Left ventricle myocardium inferior (tissue), 1 donor: ENCODE measurements at regions not wholly inside any gene's neighbourhood (a gene's known extent, or its start where the extent isn't known, plus 50 kb on each side); places are given as distances from the start of the nearest gene placed in this dataset.

Experiments used
- DNase-seq: peaks from one replicate; pipeline ENCODE4 v3.0.0-alpha.2; 2020
- H3K27ac ChIP-seq: fragments of 200-600 bp; replicated peaks from 2 replicates; pipeline ENCODE4 v1.8.0; 2021
- H3K27me3 ChIP-seq: fragments of 200-600 bp; 2 replicates; pipeline ENCODE4 v1.8.0; 2021; ENCODE audit warnings: low read depth
- H3K36me3 ChIP-seq: fragments of 200-600 bp; 2 replicates; pipeline ENCODE4 v1.8.0; 2021
- H3K4me1 ChIP-seq: fragments of 200-600 bp; 2 replicates; pipeline ENCODE4 v1.8.0; 2021
- H3K4me3 ChIP-seq: fragments of 200-600 bp; 2 replicates; pipeline ENCODE4 v1.8.0; 2021; ENCODE audit warnings: mild to moderate bottlenecking, moderate library complexity
- H3K9me3 ChIP-seq: fragments of 200-600 bp; replicated peaks from 2 replicates; pipeline ENCODE4 v1.8.0; 2021
- intact Hi-C: fragments of 100-400 bp; cut with micrococcal nuclease; formaldehyde crosslinking; loops from one replicate; pipeline ENCODE4 v1.11.0; 2022
- TF ChIP-seq, protein P1 (sequence below): fragments of 200-600 bp; IDR thresholded peaks from 2 replicates; pipeline ENCODE4 v1.8.0; 2021; ENCODE audit warnings: antibody characterized with exemption, mild to moderate bottlenecking, borderline replicate concordance
- donor health status: DM: no; HTN: yes; CAD: no; lungs with severe emphysema.

GRCh38 chr3:182104881-182105280, 393.2 kb downstream of the SOX2 start:
- intact Hi-C loops, result loop anchor here (10.0 kb wide), 1 partner anchor 1640 kb away; no protein-coding TSS in a partner anchor
- Histone ChIP-seq H3K4me1 (no peaks in the 10 kb centered on the region), H3K4me3 (no peak overlapping the region), H3K27ac (no peak overlapping the region), H3K9me3 (peaks cover 38% of the 10 kb centered on the region), H3K36me3 (no peaks in the 10 kb centered on the region), H3K27me3 (no peaks in the 10 kb centered on the region)
- DNase-seq, result no peak
- TF ChIP-seq, protein P1, sequence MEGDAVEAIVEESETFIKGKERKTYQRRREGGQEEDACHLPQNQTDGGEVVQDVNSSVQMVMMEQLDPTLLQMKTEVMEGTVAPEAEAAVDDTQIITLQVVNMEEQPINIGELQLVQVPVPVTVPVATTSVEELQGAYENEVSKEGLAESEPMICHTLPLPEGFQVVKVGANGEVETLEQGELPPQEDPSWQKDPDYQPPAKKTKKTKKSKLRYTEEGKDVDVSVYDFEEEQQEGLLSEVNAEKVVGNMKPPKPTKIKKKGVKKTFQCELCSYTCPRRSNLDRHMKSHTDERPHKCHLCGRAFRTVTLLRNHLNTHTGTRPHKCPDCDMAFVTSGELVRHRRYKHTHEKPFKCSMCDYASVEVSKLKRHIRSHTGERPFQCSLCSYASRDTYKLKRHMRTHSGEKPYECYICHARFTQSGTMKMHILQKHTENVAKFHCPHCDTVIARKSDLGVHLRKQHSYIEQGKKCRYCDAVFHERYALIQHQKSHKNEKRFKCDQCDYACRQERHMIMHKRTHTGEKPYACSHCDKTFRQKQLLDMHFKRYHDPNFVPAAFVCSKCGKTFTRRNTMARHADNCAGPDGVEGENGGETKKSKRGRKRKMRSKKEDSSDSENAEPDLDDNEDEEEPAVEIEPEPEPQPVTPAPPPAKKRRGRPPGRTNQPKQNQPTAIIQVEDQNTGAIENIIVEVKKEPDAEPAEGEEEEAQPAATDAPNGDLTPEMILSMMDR, result no peak

GRCh38 chr3:182105875-182106274, 394.1 kb downstream of the SOX2 start:
- DNase-seq, result no peak
- TF ChIP-seq, protein P1, result no peak
- Histone ChIP-seq H3K36me3 (no peaks in the 10 kb centered on the region), H3K4me3 (no peak overlapping the region), H3K9me3 (peaks cover 40% of the 10 kb centered on the region), H3K27ac (no peak overlapping the region), H3K27me3 (no peaks in the 10 kb centered on the region), H3K4me1 (no peaks in the 10 kb centered on the region)
- intact Hi-C loops, result loop anchor here (10.0 kb wide), 1 partner anchor 1641 kb away; no protein-coding TSS in a partner anchor

- Histone ChIP-seq H3K27me3 (no peaks in the 10 kb centered on the region), H3K4me3 (no peak overlapping the region), H3K9me3 (peaks cover 27% of the 10 kb centered on the region), H3K36me3 (no peaks in the 10 kb centered on the region), H3K27ac (no peak overlapping the region), H3K4me1 (no peaks in the 10 kb centered on the region)
- TF ChIP-seq, protein P1, result no peak
- DNase-seq, result no peak
- intact Hi-C loops, result loop anchor here (10.0 kb wide), 1 partner anchor 1644 kb away; no protein-coding TSS in a partner anchor
These were observed 396.6 kb downstream of the SOX2 start for GRCh38 chr3:182108371-182108770.

GRCh38 chr3:182111967-182112366, 400.2 kb downstream of the SOX2 start:
- no peaks in the 10 kb centered on the region for H3K4me1 ChIP-seq
- no peak overlapping the region for H3K27ac ChIP-seq
- DNase-seq, result no peak
- no peak overlapping the region for H3K4me3 ChIP-seq
- TF ChIP-seq, protein P1, result no peak
- H3K36me3 ChIP-seq, result no peaks in the 10 kb centered on the region
- peaks cover 27% of the 10 kb centered on the region for H3K9me3 ChIP-seq
- no peaks in the 10 kb centered on the region for H3K27me3 ChIP-seq
- intact Hi-C loops, result no loop called here

- Histone ChIP-seq H3K27me3 (no peaks in the 10 kb centered on the region), H3K4me3 (no peak overlapping the region), H3K9me3 (peaks cover 3% of the 10 kb centered on the region), H3K27ac (no peak overlapping the region), H3K4me1 (no peaks in the 10 kb centered on the region), H3K36me3 (no peaks in the 10 kb centered on the region)
- no peak for DNase-seq
- TF ChIP-seq, protein P1, result no peak
- intact Hi-C loops, result no loop called here
These were observed 403.7 kb downstream of the SOX2 start for GRCh38 chr3:182115328-182116015.
